ENCODE measurements at regions not wholly inside any gene's neighbourhood (a gene's known extent, or its start where the extent isn't known, plus 50 kb on each side); places are given as distances from the start of the nearest gene placed in this dataset.

- DNase-seq (ENCODE audit: extremely low spot score, unreplicated experiment) = no peak
- Mint-ChIP-seq H3K4me1 (ENCODE audit: unreplicated experiment) (peaks cover 25% of the 10 kb centered on the region), H3K4me3 (ENCODE audit: unreplicated experiment) (no peak overlapping the region), H3K9me3 (ENCODE audit: unreplicated experiment) (no peaks in the 10 kb centered on the region), H3K27ac (ENCODE audit: unreplicated experiment) (peak overlapping the region; percentile 56), H3K27me3 (ENCODE audit: unreplicated experiment) (peaks cover 10% of the 10 kb centered on the region), H3K36me3 (ENCODE audit: unreplicated experiment) (no peaks in the 10 kb centered on the region)
- TF ChIP-seq CTCF (IDR thresholded peaks at IDR 0.05) = no peak
These were observed 96.4 kb upstream of the RAB3GAP2 start for GRCh38 chr1:220368352-220369265.

- no peaks in the 10 kb centered on the region for H3K36me3 Mint-ChIP-seq (ENCODE audit: unreplicated experiment)
- peaks cover 3% of the 10 kb centered on the region for H3K27me3 Mint-ChIP-seq (ENCODE audit: unreplicated experiment)
- H3K4me3 Mint-ChIP-seq (ENCODE audit: unreplicated experiment) = no peak overlapping the region
- H3K4me1 Mint-ChIP-seq (ENCODE audit: unreplicated experiment) = peaks cover 25% of the 10 kb centered on the region
- TF ChIP-seq CTCF (IDR thresholded peaks at IDR 0.05) = no peak
- H3K27ac Mint-ChIP-seq (ENCODE audit: unreplicated experiment) = no peak overlapping the region
- H3K9me3 Mint-ChIP-seq (ENCODE audit: unreplicated experiment) = no peaks in the 10 kb centered on the region
- no peak for DNase-seq (ENCODE audit: extremely low spot score, unreplicated experiment)
These were observed 95.6 kb upstream of the RAB3GAP2 start for GRCh38 chr1:220367833-220368232.

GRCh38 chr1:220366269-220366668 lies 94.0 kb upstream of the RAB3GAP2 start:
- TF ChIP-seq CTCF (IDR thresholded peaks at IDR 0.05) = no peak
- Mint-ChIP-seq H3K4me1 (ENCODE audit: unreplicated experiment) (peaks cover 25% of the 10 kb centered on the region), H3K27ac (ENCODE audit: unreplicated experiment) (no peak overlapping the region), H3K9me3 (ENCODE audit: unreplicated experiment) (no peaks in the 10 kb centered on the region), H3K27me3 (ENCODE audit: unreplicated experiment) (peaks cover 5% of the 10 kb centered on the region), H3K36me3 (ENCODE audit: unreplicated experiment) (no peaks in the 10 kb centered on the region), H3K4me3 (ENCODE audit: unreplicated experiment) (no peak overlapping the region)
- no peak for DNase-seq (ENCODE audit: extremely low spot score, unreplicated experiment)

- TF ChIP-seq CTCF (IDR thresholded peaks at IDR 0.05) = no peak
- H3K4me3 Mint-ChIP-seq (ENCODE audit: unreplicated experiment) = no peak overlapping the region
- no peaks in the 10 kb centered on the region for H3K9me3 Mint-ChIP-seq (ENCODE audit: unreplicated experiment)
- H3K36me3 Mint-ChIP-seq (ENCODE audit: unreplicated experiment) = no peaks in the 10 kb centered on the region
- peaks cover 2% of the 10 kb centered on the region for H3K4me1 Mint-ChIP-seq (ENCODE audit: unreplicated experiment)
- no peak for DNase-seq (ENCODE audit: extremely low spot score, unreplicated experiment)
- H3K27me3 Mint-ChIP-seq (ENCODE audit: unreplicated experiment) = peaks cover 5% of the 10 kb centered on the region
- H3K27ac Mint-ChIP-seq (ENCODE audit: unreplicated experiment) = no peak overlapping the region
These were observed 91.1 kb upstream of the RAB3GAP2 start for GRCh38 chr1:220363196-220363837.
